ENCODE measurements at regions not wholly inside any gene's neighbourhood (a gene's known extent, or its start where the extent isn't known, plus 50 kb on each side); places are given as distances from the start of the nearest gene placed in this dataset.

GRCh38 chr2:21944536-21944935 lies 820.8 kb downstream of the TDRD15 start:
- no peak overlapping the region for H3K4me3 ChIP-seq (replicated peaks; ENCODE audit: low read depth, low read length)
- no peak for DNase-seq (ENCODE audit: extremely low read depth, low read depth)
- TF ChIP-seq CTCF (IDR thresholded peaks at IDR 0.05; ENCODE audit: low read depth, low read length, missing control alignments), result no peak

DNA sequence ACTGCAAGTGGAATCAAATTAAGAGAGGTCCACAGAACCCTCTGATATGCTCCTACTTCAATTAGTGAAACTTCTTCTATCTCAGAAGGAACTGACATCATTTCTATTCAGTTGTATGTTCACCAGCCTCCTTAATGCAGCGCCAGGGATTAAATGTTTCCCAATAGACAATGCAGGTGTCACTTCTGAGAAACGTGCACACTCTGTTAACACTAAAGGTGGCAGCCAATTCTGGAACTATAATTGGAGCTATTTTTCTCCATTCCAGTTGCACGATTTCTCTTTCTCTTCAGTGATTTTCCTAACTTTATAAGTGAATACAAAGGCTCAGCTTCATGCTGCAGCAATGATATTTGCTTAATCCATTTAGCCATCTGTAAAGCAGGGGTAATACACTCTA lies 821.9 kb downstream of the TDRD15 start:
- no peak for DNase-seq (ENCODE audit: extremely low read depth, low read depth)
- no peak overlapping the region for H3K4me3 ChIP-seq (replicated peaks; ENCODE audit: low read depth, low read length)
- no peak for TF ChIP-seq CTCF (IDR thresholded peaks at IDR 0.05; ENCODE audit: low read depth, low read length, missing control alignments)

GRCh38 chr2:21947046-21947445 lies 823.3 kb downstream of the TDRD15 start:
- H3K4me3 ChIP-seq (replicated peaks; ENCODE audit: low read depth, low read length), result no peak overlapping the region
- no peak for DNase-seq (ENCODE audit: extremely low read depth, low read depth)
- no peak for TF ChIP-seq CTCF (IDR thresholded peaks at IDR 0.05; ENCODE audit: low read depth, low read length, missing control alignments)

GRCh38 chr2:21966139-21966538 lies 842.4 kb downstream of the TDRD15 start:
- no peak overlapping the region for H3K4me3 ChIP-seq (replicated peaks; ENCODE audit: low read depth, low read length)
- no peak for TF ChIP-seq CTCF (IDR thresholded peaks at IDR 0.05; ENCODE audit: low read depth, low read length, missing control alignments)
- no peak for DNase-seq (ENCODE audit: extremely low read depth, low read depth)

DNA sequence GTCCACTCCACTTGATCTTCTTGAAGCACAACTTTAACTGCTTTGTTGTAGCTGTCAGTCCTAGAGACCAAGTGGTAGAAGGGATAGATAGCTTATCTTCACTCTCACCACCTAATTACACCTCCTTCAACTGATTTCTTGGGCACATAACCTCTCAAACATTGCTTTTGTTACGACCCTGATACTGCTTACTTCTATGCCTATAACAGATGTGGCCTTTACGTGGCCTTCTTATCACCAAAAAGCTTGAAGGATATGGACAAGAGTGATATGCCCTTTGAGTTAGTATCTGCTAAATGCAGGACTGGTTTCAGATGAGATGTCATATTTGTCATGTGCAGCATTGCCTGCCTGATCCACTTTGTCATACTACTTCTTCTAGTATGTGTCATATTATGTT lies 847.2 kb downstream of the TDRD15 start:
- no peak overlapping the region for H3K4me3 ChIP-seq (replicated peaks; ENCODE audit: low read depth, low read length)
- no peak for DNase-seq (ENCODE audit: extremely low read depth, low read depth)
- TF ChIP-seq CTCF (IDR thresholded peaks at IDR 0.05; ENCODE audit: low read depth, low read length, missing control alignments), result no peak

DNA sequence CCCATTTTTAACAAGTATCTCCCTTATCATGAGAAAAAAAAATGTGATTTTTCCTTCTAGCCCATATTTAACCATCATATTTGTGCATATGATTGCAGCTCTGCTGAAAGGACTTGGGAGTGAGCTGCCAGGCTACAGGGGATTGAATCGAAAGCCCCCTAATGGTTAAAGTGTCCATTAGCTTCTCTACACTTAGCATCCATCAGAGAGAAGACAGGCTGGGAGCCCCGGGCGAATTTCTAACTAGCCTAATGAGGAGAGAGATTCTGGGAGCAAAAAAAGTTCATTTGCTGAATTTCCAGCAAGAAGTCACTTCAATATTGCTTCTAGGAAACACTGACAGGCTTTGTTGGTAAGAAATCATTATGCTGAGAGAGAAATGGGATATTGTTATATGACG lies 848.8 kb downstream of the TDRD15 start:
- no peak overlapping the region for H3K4me3 ChIP-seq (replicated peaks; ENCODE audit: low read depth, low read length)
- TF ChIP-seq CTCF (IDR thresholded peaks at IDR 0.05; ENCODE audit: low read depth, low read length, missing control alignments), result no peak
- DNase-seq (ENCODE audit: extremely low read depth, low read depth), result no peak

DNA sequence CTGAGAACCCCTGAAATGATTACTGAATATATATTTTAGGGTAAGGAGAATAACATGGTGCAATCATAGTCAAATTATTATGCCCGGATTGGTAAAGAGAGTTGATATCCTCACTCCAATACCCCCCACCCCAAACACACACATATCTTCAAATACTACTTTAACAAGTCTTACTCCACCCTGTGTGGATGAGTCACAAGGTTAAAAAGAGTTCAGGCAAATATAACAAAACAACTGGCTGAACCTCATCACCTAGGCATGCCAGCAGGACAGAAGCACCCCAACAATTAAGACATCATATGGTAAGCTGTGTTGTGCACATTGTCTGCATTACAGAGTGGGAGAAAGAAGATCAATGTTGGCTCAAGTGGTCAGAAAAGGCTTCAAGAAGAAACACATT lies 857.4 kb downstream of the TDRD15 start:
- no peak overlapping the region for H3K4me3 ChIP-seq (replicated peaks; ENCODE audit: low read depth, low read length)
- DNase-seq (ENCODE audit: extremely low read depth, low read depth), result no peak
- no peak for TF ChIP-seq CTCF (IDR thresholded peaks at IDR 0.05; ENCODE audit: low read depth, low read length, missing control alignments)

Measured in HFF-Myc (cell line).